Right lobe of liver (tissue), 6 donors: ENCODE measurements at regions not wholly inside any gene's neighbourhood (a gene's known extent, or its start where the extent isn't known, plus 50 kb on each side); places are given as distances from the start of the nearest gene placed in this dataset.

Source experiments
- ATAC-seq, 4 donors: fragments of 200-7000 bp; cut with Tn5 transposase; one replicate each; pipeline ENCODE4 v1.9.1; 2020; ENCODE audit warnings: mild to moderate bottlenecking in 4 of 4, moderate library complexity in 4 of 4
- DNase-seq, 3 donors: peaks; one replicate each; pipeline ENCODE4 v3.0.0-alpha.2; 2020
- H3K27ac ChIP-seq, 3 donors: fragments of 200-600 bp; one replicate each; pipeline ENCODE4 v1.8.0; 2022
- H3K27me3 ChIP-seq, 2 donors: fragments of 200-600 bp; one replicate each; pipeline ENCODE4 v1.8.0; 2022
- H3K36me3 ChIP-seq, 4 donors: fragments of 200-600 bp; sonication (generic) in 1 of 4; one replicate each; pipeline versions ENCODE4 v1.5.1 to v1.8.0; 2017 to 2022; ENCODE audit warnings: control low read depth in 1 of 4
- H3K4me1 ChIP-seq, 4 donors: fragments of 200-600 bp; sonication (generic) in 1 of 4; one replicate each; pipeline versions ENCODE4 v1.5.1 to v1.8.0; 2017 to 2022; ENCODE audit warnings: control low read depth in 1 of 4
- H3K4me3 ChIP-seq, 3 donors: fragments of 200-600 bp; one replicate each; pipeline ENCODE4 v1.8.0; 2022
- H3K9me3 ChIP-seq, 4 donors: fragments of 200-600 bp; sonication (generic) in 1 of 4; one replicate each; pipeline versions ENCODE4 v1.5.1 to v1.8.0; 2017 to 2022; ENCODE audit warnings: control low read depth in 1 of 4
- POLR2A ChIP-seq: fragments of 450-650 bp; IDR thresholded peaks from one replicate; pipeline ENCODE4 v1.6.1; 2017; ENCODE audit warnings: antibody characterized with exemption, mild to moderate bottlenecking
- WGBS: methylation state at CpG from one replicate; pipeline ENCODE4 v1.1.6; 2018; ENCODE audit warnings: low coverage, low lambda C conversion rate; ENCODE audit not compliant: insufficient coverage; ENCODE audit errors: missing lambda C conversion rate; 5-methylcytosine and 5-hydroxymethylcytosine counted together
- intact Hi-C, 2 donors: fragments of 100-400 bp; cut with DNase I; formaldehyde crosslinking; loops; one replicate each; pipeline versions ENCODE4 v1.11.2 to v1.14.1; 2022
- TF ChIP-seq, protein P1 (sequence below), 4 donors: fragments of 200-600 bp in 3 of 4; fragments of 450-650 bp in 1 of 4; IDR thresholded peaks; one replicate each; pipeline versions ENCODE4 v1.5.1 to v1.8.0; 2016 to 2022; ENCODE audit warnings: antibody characterized with exemption in 4 of 4, mild to moderate bottlenecking in 2 of 4
- donor health status: DM: no; HTN: yes; CAD: no.
- donor health status: DM: no; HTN: no; CAD: no.
- donor health status: DM: no; HTN: no; CAD: no.
- donor health status: DM: no; HTN: yes; CAD: no.
- donor health status: DM: no; HTN: yes; CAD: no.

DNA sequence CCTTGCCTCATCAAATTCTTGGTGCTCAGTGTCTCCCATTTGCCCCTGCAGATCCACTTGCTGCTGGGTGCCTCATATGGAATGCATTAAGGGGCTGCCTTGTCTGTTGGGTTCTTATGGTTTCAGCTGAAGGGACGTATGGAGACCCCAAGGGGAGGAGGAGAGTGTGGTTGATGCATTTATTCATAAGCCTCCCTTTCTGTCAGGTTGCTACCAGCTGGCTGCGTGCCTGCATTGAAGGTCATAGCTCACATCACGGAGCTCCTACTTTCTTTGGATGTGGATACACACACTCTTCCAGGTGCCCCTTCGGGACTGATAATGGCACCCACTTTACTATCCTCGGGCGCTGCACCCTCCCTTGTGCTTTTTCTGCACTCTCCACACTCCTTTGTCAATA lies 377.9 kb downstream of the SLC4A3 start:
- Histone ChIP-seq H3K27me3 (no peaks in the 10 kb centered on the region), H3K36me3 (no peaks in the 10 kb centered on the region), H3K4me3 (no peak overlapping the region), H3K9me3 (no peaks in the 10 kb centered on the region), H3K27ac (no peak overlapping the region), H3K4me1 (no peaks in the 10 kb centered on the region)
- DNase-seq (no peak), ATAC-seq (no peak)
- intact Hi-C loops, result no loop called here
- TF ChIP-seq, protein P1, sequence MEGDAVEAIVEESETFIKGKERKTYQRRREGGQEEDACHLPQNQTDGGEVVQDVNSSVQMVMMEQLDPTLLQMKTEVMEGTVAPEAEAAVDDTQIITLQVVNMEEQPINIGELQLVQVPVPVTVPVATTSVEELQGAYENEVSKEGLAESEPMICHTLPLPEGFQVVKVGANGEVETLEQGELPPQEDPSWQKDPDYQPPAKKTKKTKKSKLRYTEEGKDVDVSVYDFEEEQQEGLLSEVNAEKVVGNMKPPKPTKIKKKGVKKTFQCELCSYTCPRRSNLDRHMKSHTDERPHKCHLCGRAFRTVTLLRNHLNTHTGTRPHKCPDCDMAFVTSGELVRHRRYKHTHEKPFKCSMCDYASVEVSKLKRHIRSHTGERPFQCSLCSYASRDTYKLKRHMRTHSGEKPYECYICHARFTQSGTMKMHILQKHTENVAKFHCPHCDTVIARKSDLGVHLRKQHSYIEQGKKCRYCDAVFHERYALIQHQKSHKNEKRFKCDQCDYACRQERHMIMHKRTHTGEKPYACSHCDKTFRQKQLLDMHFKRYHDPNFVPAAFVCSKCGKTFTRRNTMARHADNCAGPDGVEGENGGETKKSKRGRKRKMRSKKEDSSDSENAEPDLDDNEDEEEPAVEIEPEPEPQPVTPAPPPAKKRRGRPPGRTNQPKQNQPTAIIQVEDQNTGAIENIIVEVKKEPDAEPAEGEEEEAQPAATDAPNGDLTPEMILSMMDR (IDR thresholded peaks at IDR 0.05), result no peak
- TF ChIP-seq POLR2A, result no peak
- WGBS, result 51% methylated on average over 5 of the region's 6 CpGs

DNA sequence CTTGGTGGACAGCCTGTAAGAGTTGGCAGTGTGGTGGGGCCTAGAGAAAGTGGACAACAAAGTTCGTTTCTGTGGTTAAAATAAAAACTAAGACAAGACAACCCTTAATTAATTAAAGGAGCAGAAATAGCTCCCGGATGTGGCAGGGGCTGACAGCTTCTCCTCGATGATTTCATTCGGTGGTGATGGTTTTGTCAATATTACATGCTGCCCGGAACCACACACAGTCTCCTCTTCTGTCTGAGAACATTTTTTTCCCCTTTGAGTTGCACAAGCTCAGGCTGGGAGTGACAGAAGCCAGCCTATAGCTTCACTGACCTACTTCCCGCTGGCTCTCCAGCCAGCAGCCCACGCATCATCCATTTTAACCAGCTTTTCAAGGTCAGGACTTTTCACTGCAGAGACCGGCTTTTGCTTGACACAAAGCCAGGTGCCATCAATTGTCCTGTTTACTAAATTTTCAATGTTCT lies 378.8 kb downstream of the SLC4A3 start:
- intact Hi-C loops, result no loop called here
- Histone ChIP-seq H3K36me3 (no peaks in the 10 kb centered on the region), H3K9me3 (no peaks in the 10 kb centered on the region), H3K27ac (no peak overlapping the region), H3K27me3 (no peaks in the 10 kb centered on the region), H3K4me3 (no peak overlapping the region), H3K4me1 (no peaks in the 10 kb centered on the region)
- ATAC-seq (peak in 1 of 4 donors; percentile 61), DNase-seq (no peak)
- TF ChIP-seq POLR2A, result no peak
- TF ChIP-seq, protein P1 (IDR thresholded peaks at IDR 0.05), result no peak
- WGBS, result 44% methylated on average over 8 of the region's 8 CpGs

DNA sequence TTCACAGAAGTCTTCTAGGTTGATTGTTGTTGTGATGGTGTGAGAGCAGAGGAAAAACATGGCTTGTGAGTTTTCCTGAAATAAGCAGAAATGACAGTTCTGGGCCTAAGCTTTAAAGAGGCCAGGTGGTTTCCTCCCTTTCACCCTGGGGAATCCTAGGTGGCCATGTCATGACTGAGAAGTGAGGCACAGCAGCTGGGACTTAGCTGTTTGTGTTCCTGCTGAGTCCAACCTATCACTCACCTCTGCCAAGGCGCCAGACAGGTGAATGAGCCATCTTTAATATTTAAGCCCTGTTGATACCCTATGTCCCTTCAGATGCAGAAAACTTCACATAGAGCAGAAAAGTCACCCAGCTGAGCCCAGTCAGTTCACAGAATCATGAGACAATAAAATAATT lies 384.4 kb downstream of the SLC4A3 start:
- H3K36me3 ChIP-seq, result no peaks in the 10 kb centered on the region
- H3K9me3 ChIP-seq, result no peaks in the 10 kb centered on the region
- ATAC-seq, result no peak
- no peak overlapping the region for H3K4me3 ChIP-seq
- TF ChIP-seq POLR2A, result no peak
- TF ChIP-seq, protein P1 (IDR thresholded peaks at IDR 0.05), result no peak
- DNase-seq, result no peak
- intact Hi-C loops, result no loop called here
- no peak overlapping the region for H3K27ac ChIP-seq
- H3K27me3 ChIP-seq, result no peaks in the 10 kb centered on the region
- WGBS, result 60% methylated on average over 1 of the region's 1 CpG
- no peaks in the 10 kb centered on the region for H3K4me1 ChIP-seq

DNA sequence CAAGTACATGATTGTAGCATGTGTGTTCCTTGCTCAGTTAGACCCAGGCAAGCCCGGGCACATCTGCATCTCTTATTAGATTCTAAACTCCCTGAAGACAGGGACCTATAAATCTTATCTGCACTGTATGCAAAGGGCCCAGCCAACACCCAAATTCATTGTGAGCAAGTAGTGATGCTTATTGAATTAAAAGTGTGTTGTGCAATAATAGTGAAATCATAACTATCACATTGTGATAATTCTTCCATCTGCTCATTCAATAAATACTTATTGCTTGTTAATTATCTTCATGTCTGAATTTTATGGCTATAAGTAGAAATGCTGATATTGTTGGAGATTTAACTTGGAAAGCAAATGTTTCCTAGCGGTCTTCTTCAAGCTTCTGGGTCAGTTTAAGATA lies 387.5 kb downstream of the SLC4A3 start:
- no peak overlapping the region for H3K4me3 ChIP-seq
- intact Hi-C loops, result no loop called here
- no peaks in the 10 kb centered on the region for H3K27me3 ChIP-seq
- ATAC-seq (no peak), DNase-seq (no peak)
- no peaks in the 10 kb centered on the region for H3K9me3 ChIP-seq
- H3K36me3 ChIP-seq, result no peaks in the 10 kb centered on the region
- TF ChIP-seq POLR2A, result no peak
- TF ChIP-seq, protein P1 (IDR thresholded peaks at IDR 0.05), result no peak
- no peak overlapping the region for H3K27ac ChIP-seq
- WGBS, result 67% methylated on average over 2 of the region's 2 CpGs
- no peaks in the 10 kb centered on the region for H3K4me1 ChIP-seq

DNA sequence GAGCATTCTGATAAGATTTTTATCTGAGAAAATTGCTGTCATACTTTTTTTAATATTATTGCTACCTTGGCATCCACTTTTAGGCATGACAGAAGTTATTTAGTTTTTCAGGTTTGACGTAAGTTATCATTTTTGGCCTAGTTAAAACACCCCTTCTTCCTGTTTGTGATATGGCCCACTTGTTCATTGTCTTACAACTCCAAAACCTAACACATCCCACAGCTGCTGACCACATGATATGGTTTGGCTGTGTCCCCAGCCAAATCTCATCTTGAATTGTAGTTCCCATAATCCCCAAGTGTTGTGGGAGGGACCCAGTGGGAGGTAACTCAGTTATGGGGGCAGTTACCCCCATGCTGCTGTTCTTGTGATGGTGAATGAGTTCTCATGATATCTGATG lies 388.1 kb downstream of the SLC4A3 start:
- H3K36me3 ChIP-seq, result no peaks in the 10 kb centered on the region
- no peaks in the 10 kb centered on the region for H3K9me3 ChIP-seq
- intact Hi-C loops, result no loop called here
- TF ChIP-seq, protein P1 (IDR thresholded peaks at IDR 0.05), result no peak
- no peak for TF ChIP-seq POLR2A
- WGBS, result 25% methylated on average over 1 of the region's 1 CpG
- ATAC-seq, result no peak
- H3K4me3 ChIP-seq, result no peak overlapping the region
- H3K4me1 ChIP-seq, result no peaks in the 10 kb centered on the region
- H3K27me3 ChIP-seq, result no peaks in the 10 kb centered on the region
- no peak for DNase-seq
- no peak overlapping the region for H3K27ac ChIP-seq
